Activated T-cell treated with anti-CD3 and anti-CD28 coated beads, Interleukin-2, amount 50 U/mL, for 72 hours (primary cell): ENCODE measurements at regions not wholly inside any gene's neighbourhood (a gene's known extent, or its start where the extent isn't known, plus 50 kb on each side); places are given as distances from the start of the nearest gene placed in this dataset.
"Not testable (repeated sequence)": the region's sequence is repeated elsewhere in the genome, so short reads cannot be mapped to it uniquely, and the experiment has no call there.

Experiments used
- ATAC-seq, 2 donors: fragments of 150-1000 bp; cut with Tn5 transposase; replicated peaks in 1 of 2; 2 replicates each; pipeline ENCODE4 v1.10.0; 2021; ENCODE audit warnings: moderate library complexity in 2 of 2, mild to moderate bottlenecking in 1 of 2
- DNase-seq, 2 donors: peaks; one replicate each; pipeline ENCODE4 v3.0.0; 2021 to 2022; ENCODE audit warnings: mixed read lengths in 1 of 2
- H3K27ac Mint-ChIP-seq: one replicate; pipeline ENCODE4 v1.8.0; 2022; ENCODE audit warnings: mild to moderate bottlenecking, moderate library complexity, mixed read lengths
- H3K27me3 Mint-ChIP-seq: one replicate; pipeline ENCODE4 v1.8.0; 2022; ENCODE audit warnings: low read depth, mixed read lengths
- H3K36me3 Mint-ChIP-seq, 2 donors: one replicate each; pipeline ENCODE4 v1.8.0; 2022; ENCODE audit warnings: mixed read lengths in 2 of 2, mild to moderate bottlenecking in 1 of 2; ENCODE audit not compliant: insufficient read depth in 2 of 2
- H3K4me1 Mint-ChIP-seq: one replicate; pipeline ENCODE4 v1.8.0; 2022; ENCODE audit warnings: low read depth, mixed read lengths
- H3K4me3 Mint-ChIP-seq, 2 donors: one replicate each; pipeline ENCODE4 v1.8.0; 2022; ENCODE audit warnings: mild to moderate bottlenecking in 2 of 2, mixed read lengths in 2 of 2, moderate library complexity in 2 of 2
- H3K9me3 Mint-ChIP-seq, 2 donors: one replicate each; pipeline ENCODE4 v1.8.0; 2022; ENCODE audit warnings: mixed read lengths in 2 of 2

DNA sequence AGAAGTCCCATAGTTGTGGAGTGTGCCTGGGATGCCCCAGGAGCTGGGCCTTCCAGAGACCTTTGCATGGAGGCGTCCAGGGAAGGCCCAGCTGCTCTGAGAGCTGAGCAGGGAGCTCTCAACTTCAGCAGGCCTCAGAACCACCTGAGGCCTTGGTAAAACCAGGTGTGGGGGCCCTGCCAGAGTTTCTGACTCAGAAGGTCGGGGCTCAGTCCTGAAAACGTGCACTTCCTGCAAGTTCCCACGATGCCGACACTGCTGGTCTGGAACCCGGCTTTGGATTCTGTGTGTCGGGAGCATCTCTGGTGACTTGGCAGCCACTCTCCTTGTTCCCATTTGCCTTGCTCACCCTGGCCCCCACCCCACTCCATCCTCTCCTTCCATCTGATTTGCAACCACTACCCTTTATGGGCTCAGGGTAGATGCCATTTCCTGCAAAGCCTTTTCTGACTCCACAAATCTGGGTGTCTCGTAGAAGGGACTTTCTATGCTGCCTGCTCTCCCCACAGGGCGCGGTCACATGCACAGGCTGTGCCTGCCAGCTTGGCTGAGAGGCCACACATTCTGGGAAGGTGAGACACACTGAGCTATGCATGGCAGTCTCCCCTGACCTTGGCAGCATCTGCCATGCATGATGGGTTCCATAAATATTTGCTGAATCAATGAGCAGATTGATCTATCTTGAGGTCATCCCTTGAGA lies 244.7 kb downstream of the COL4A1 start:
- no peak overlapping the region for H3K27ac Mint-ChIP-seq
- H3K36me3 Mint-ChIP-seq, result no peaks in the 10 kb centered on the region
- DNase-seq, result no peak
- H3K4me1 Mint-ChIP-seq, result no peaks in the 10 kb centered on the region
- H3K4me3 Mint-ChIP-seq, result no peak overlapping the region
- no peak for ATAC-seq
- peaks cover 0 to 3% of the 10 kb centered on the region in 2 donors for H3K9me3 Mint-ChIP-seq
- peaks cover 2% of the 10 kb centered on the region for H3K27me3 Mint-ChIP-seq

DNA sequence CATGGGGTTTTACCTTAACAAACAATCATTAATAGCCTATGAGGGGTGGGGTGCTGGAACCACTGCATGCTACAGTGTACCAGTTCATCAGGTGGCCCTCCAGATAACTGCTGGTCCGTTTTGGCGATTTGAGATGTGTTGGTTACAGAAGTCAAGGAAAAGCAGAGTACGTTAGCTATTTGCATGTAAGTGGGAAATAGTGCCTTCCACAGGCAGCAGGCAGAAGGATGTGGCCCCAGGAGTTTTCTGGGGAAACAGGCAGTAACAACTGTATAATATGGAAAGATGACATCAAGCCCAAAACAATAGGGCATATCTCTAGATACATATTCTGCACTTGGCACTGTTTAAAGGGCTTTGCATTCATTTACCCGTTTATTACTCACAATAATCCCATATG lies 245.7 kb downstream of the COL4A1 start:
- H3K9me3 Mint-ChIP-seq, result peaks cover 0 to 2% of the 10 kb centered on the region in 2 donors
- no peak overlapping the region for H3K27ac Mint-ChIP-seq
- H3K27me3 Mint-ChIP-seq, result peaks cover 6% of the 10 kb centered on the region
- H3K36me3 Mint-ChIP-seq, result no peaks in the 10 kb centered on the region
- ATAC-seq, result no peak
- no peak overlapping the region for H3K4me3 Mint-ChIP-seq
- H3K4me1 Mint-ChIP-seq, result no peaks in the 10 kb centered on the region
- no peak for DNase-seq

DNA sequence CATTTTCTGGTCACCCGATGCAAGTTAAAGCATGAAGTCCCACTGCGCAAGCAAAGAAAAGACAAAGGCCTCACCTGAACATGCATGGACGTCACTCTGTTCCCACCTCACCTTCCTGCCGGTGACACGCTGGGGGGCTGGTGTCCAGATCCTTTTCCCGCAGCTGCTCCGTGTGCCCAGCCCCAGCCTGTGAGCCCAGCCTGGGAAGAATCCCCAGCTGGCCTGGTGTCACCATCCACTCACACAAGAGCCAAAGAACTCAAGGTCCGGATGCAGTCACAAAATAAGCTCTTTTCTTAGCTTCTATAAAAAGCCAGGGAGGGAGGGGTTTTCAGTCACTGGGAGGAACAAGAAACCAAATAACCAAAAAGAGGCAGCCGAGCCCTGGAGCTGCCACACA lies 249.9 kb downstream of the COL4A1 start:
- H3K4me3 Mint-ChIP-seq, result no peak overlapping the region
- peaks cover 8% of the 10 kb centered on the region for H3K4me1 Mint-ChIP-seq
- H3K27me3 Mint-ChIP-seq, result peaks cover 11% of the 10 kb centered on the region
- DNase-seq (no peak), ATAC-seq (no peak)
- H3K36me3 Mint-ChIP-seq, result no peaks in the 10 kb centered on the region
- peaks cover 1 to 4% of the 10 kb centered on the region in 2 donors for H3K9me3 Mint-ChIP-seq
- H3K27ac Mint-ChIP-seq, result no peak overlapping the region

DNA sequence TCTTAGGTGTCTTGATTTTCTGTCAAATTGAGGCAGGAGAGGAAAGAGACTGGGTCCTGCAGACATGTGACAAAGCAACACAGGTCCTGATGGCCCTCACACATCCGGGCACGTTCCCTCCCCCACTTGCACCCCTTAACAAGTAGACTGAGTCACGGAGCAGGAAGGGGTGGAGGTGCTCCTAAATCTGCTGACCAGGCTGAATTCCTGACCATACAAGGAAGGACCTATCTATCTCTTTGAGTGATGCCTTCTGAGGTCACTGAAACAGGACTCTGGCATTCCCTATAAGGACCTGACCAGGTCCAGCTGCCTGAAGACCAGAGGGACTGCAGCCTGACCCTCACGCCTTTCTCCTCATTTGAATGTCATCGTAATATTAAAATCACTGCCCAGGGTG lies 250.3 kb downstream of the COL4A1 start:
- Mint-ChIP-seq H3K4me3 (no peak overlapping the region), H3K36me3 (no peaks in the 10 kb centered on the region), H3K9me3 (peaks cover 1 to 4% of the 10 kb centered on the region in 2 donors), H3K27ac (no peak overlapping the region), H3K27me3 (peaks cover 11% of the 10 kb centered on the region), H3K4me1 (peaks cover 8% of the 10 kb centered on the region)
- ATAC-seq (no peak), DNase-seq (no peak)

DNA sequence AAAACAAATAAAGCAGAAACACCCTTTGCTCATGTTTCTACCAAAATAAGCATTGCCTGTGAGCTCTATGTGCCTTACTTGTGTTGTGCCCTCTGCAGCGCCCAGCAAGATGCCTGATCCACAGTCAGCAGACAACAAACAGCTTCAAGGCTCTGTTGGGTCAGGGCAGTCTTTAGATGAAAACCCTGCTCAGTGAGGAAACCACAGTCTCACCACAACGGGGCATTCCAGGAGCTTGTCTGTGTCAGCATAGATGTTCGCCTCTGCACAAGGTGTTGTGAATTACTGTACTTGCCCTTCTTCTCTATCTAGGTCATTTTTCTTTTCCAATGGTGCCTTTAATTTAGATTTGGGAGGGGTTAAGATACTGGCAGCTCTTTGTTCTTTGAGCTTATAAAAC lies 251.9 kb downstream of the COL4A1 start:
- peaks cover 1 to 4% of the 10 kb centered on the region in 2 donors for H3K9me3 Mint-ChIP-seq
- H3K4me1 Mint-ChIP-seq, result peaks cover 8% of the 10 kb centered on the region
- ATAC-seq (peak; percentile 67 to 80), DNase-seq (peak; percentile 12 to 23)
- H3K27ac Mint-ChIP-seq, result no peak overlapping the region
- H3K4me3 Mint-ChIP-seq, result no peak overlapping the region
- H3K36me3 Mint-ChIP-seq, result no peaks in the 10 kb centered on the region
- H3K27me3 Mint-ChIP-seq, result peaks cover 11% of the 10 kb centered on the region

DNA sequence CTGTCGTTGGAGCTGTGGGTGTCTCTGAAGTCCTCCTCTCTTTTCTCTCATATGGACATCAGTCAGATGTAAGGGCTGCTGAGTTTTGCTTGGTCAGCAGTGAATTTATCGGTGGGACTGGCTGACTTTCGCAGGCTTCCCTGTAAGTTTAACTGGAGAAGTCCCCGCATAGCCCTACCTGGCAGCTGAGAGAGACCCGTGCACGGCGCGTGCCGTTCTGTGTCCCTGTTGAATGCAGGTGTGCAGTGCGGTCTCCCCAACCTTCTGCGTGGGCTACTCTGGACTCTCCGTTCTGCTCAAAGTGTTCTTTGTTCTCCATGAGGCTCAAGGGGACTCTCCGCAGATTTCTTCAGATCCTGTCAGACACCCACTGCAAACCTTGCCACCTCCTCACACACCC lies 252.9 kb downstream of the COL4A1 start:
- DNase-seq (no peak), ATAC-seq (no peak)
- no peaks in the 10 kb centered on the region for H3K36me3 Mint-ChIP-seq
- H3K27ac Mint-ChIP-seq, result no peak overlapping the region
- peaks cover 11% of the 10 kb centered on the region for H3K27me3 Mint-ChIP-seq
- peaks cover 8% of the 10 kb centered on the region for H3K4me1 Mint-ChIP-seq
- no peak overlapping the region for H3K4me3 Mint-ChIP-seq
- H3K9me3 Mint-ChIP-seq, result peaks cover 1 to 4% of the 10 kb centered on the region in 2 donors

DNA sequence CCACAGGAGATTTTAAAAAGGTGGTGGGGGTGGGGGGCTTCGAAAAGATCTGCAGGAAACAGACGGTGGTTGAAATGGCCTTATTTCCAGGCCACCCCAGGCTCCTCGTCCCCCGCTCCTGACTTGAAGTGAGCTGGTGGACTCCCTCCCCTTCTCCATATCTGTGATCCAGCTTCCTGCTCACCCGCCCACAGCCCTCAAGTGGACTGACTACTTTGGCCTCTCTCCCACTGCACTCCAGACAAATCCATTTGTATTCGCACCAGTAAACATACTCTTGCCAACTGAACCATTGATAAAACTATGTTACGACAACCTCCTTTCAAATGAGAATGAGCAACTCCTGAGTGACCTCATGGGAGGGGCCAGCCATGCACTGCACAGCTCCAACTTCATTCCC lies 259.5 kb downstream of the COL4A1 start:
- DNase-seq (no peak), ATAC-seq (no peak)
- H3K4me3 Mint-ChIP-seq, result no peak overlapping the region
- no peaks in the 10 kb centered on the region for H3K36me3 Mint-ChIP-seq
- peaks cover 4% of the 10 kb centered on the region for H3K4me1 Mint-ChIP-seq
- H3K27ac Mint-ChIP-seq, result no peak overlapping the region
- peaks cover 0 to 2% of the 10 kb centered on the region in 2 donors for H3K9me3 Mint-ChIP-seq
- H3K27me3 Mint-ChIP-seq, result peaks cover 16% of the 10 kb centered on the region

DNA sequence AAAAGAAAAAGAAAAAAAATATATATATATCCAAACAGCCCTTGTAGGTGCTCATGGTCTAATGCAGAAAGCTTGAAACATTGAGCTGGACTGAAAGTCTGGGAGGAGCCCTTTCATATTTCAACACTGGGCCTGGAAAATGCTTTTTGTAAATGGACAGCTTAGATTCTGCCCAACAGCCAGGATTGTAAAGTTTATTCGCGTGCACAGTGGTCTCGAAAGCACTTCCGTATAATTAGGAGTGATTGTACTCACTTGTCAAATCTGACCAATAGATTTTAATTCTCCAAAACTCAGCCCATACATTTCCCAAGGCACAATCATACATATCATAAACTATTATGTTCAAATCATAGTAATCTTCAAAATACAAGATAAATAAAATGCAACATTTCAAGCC lies 260.1 kb downstream of the COL4A1 start:
- Mint-ChIP-seq H3K4me3 (no peak overlapping the region), H3K36me3 (no peaks in the 10 kb centered on the region), H3K4me1 (peaks cover 4% of the 10 kb centered on the region), H3K9me3 (peaks cover 0 to 2% of the 10 kb centered on the region in 2 donors), H3K27me3 (peaks cover 16% of the 10 kb centered on the region), H3K27ac (no peak overlapping the region)
- no peak for DNase-seq
- no peak for ATAC-seq

DNA sequence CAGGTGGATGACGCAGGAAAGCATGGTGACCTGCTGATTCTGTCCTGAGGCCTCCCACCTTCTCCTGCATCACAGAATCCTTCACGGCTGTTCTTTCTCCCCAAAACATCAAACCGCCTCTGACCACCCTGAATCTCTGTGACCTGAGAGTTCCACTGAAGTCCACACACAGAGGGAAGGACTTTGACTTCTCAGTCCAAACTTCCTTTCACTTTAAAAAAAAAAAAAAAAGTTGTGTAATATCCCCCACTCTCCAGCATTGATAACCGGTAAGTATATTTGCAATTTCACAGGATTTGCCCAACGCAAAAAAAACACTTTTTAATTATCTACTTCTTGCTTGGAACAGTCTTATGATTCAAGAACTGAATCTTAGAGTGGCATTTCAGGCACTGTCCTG lies 259.5 kb upstream of the IRS2 start:
- H3K27ac Mint-ChIP-seq, result no peak overlapping the region
- peaks cover 0 to 2% of the 10 kb centered on the region in 2 donors for H3K9me3 Mint-ChIP-seq
- ATAC-seq, result no peak

DNA sequence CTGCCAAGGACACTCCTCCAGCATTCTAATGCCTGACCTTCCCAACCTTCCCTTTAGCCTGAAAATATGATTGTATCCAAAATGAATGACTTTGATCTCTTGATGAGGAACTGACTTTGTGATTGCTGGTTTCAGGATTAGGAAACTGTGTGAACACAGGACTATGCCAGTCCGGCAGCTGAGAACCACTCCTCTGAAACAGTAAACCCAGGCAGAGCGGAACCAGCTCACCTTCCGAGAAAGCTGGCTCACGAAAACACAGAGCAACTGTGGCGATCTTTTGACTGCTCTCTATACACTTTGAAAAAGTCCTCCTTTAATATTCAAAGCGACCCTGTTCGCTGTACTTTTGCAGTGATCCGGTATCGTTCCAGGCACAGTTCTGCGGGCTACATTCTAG lies 258.8 kb upstream of the IRS2 start:
- peaks cover 16% of the 10 kb centered on the region for H3K27me3 Mint-ChIP-seq
- DNase-seq (no peak), ATAC-seq (no peak)
- peaks cover 4% of the 10 kb centered on the region for H3K4me1 Mint-ChIP-seq
- H3K4me3 Mint-ChIP-seq, result no peak overlapping the region
- peaks cover 0 to 2% of the 10 kb centered on the region in 2 donors for H3K9me3 Mint-ChIP-seq
- H3K27ac Mint-ChIP-seq, result no peak overlapping the region
- H3K36me3 Mint-ChIP-seq, result no peaks in the 10 kb centered on the region

More for the DNA sequence above, 259.5 kb upstream of the IRS2 start:
- Mint-ChIP-seq H3K4me1 (peaks cover 4% of the 10 kb centered on the region), H3K4me3 (no peak overlapping the region), H3K27me3 (peaks cover 16% of the 10 kb centered on the region), H3K36me3 (no peaks in the 10 kb centered on the region)
- no peak for DNase-seq

DNA sequence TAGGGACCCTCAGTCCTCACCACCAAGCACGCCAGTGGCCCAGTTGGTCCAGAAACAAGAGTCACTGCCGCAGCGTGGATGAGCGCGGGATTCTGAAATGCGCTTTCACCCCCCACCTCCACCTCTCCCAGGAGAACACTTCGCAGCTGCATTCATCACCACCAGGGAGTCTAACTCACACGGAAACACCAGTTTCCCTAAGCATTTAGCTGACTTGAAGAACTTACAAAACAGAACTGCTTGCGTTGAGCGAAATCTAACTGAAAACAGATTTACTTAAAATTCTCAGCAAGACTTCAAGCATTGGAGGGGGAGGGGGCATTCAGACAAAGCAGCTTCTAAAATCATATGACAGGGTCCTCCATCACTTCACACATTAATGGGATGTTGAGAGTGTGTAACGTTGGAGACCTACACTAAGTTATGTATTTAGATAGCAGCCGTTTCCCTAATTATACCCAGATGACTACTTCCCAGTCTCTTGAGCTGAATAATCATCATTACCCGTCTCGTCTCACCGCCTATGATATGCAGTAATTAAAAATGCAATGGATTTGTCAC lies 258.2 kb upstream of the IRS2 start:
- peaks cover 16% of the 10 kb centered on the region for H3K27me3 Mint-ChIP-seq
- H3K36me3 Mint-ChIP-seq, result no peaks in the 10 kb centered on the region
- H3K4me1 Mint-ChIP-seq, result peaks cover 4% of the 10 kb centered on the region
- peaks cover 0 to 2% of the 10 kb centered on the region in 2 donors for H3K9me3 Mint-ChIP-seq
- no peak overlapping the region for H3K27ac Mint-ChIP-seq
- ATAC-seq (no peak), DNase-seq (no peak)
- no peak overlapping the region for H3K4me3 Mint-ChIP-seq

DNA sequence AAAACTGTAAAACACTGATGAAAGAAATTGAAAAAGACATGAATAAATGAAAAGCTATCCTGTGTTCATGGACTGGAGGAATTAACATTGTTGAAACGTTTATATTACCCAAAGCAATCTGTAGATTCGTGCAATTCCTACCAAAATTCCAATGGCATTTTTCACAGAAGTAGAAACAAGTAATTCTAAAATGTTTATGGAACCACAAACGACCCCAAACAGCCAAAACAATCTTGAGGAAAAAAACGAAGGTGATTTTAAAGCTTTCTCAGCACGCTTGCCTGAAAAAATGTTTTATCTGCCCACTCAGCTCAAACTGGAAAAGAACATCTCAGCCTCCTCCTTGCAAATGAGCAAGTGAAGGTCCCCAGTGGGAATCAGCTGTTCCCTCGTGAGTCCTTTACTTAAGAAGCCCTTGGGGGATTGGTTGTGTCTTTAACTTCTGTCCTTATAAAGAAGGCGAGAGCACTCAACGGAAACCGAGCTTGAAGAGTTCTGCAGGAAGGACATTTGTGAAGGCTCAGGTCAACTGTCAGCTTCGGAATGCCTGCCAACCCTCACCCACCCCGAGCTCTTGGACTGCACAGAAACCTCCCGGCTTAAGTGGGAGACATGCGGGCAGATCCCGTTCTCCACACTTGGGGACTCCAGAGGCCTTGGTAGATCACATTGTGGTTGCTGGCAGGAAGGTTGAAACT lies 256.0 kb upstream of the IRS2 start:
- H3K36me3 Mint-ChIP-seq, result no peaks in the 10 kb centered on the region
- H3K4me3 Mint-ChIP-seq, result no peak overlapping the region
- H3K4me1 Mint-ChIP-seq, result peaks cover 4% of the 10 kb centered on the region
- H3K9me3 Mint-ChIP-seq, result no peaks in the 10 kb centered on the region
- ATAC-seq (no peak), DNase-seq (no peak)
- no peak overlapping the region for H3K27ac Mint-ChIP-seq
- peaks cover 11% of the 10 kb centered on the region for H3K27me3 Mint-ChIP-seq

DNA sequence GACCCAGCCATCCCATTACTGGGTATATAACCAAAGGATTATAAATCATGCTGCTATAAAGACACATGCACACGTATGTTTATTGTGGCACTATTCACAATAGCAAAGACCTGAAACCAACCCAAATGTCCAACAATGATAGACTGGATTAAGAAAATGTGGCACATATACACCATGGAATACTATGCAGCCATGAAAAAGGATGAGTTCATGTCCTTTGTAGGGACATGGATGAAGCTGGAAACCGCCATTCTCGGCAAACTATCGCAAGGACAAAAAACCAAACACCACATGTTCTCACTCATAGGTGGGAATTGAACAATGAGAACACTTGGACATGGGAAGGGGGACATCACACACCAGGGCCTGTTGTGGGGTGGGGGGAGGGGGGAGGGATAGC lies 255.3 kb upstream of the IRS2 start:
- not testable (repeated sequence) for H3K4me1 Mint-ChIP-seq, H3K4me3 Mint-ChIP-seq

More for the DNA sequence above, 255.3 kb upstream of the IRS2 start:
- H3K27ac Mint-ChIP-seq, H3K9me3 Mint-ChIP-seq, ATAC-seq, H3K36me3 Mint-ChIP-seq, DNase-seq, H3K27me3 Mint-ChIP-seq: not testable (repeated sequence)
